Tongue (tissue), 1 donor: ENCODE measurements at regions not wholly inside any gene's neighbourhood (a gene's known extent, or its start where the extent isn't known, plus 50 kb on each side); places are given as distances from the start of the nearest gene placed in this dataset.

Experiments
- DNase-seq: peaks from one replicate; pipeline ENCODE4 v3.0.0-alpha.2; 2015

DNA sequence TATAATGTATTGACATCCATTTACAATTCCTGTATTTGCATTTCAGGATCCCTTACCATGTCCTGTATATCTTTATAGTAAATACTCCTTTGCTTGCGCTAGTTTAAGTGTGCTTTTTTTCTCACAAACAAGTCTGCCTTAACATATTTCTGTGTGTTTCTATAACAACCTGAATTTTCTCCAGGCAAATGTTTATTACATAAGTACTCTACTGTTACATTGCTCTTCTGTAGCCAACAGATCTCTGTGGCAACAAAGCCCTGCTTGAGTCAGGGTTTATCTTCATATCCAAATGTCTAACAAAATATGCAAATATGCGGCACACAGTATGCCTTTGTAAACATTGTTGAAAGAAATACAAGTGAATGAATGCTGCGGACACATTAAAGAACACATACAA, 625.5 kb downstream of the TLL1 start:
- peak; percentile 49 for DNase-seq

GRCh38 chr4:166499820-166500219, 626.8 kb downstream of the TLL1 start:
- no peak for DNase-seq

DNA sequence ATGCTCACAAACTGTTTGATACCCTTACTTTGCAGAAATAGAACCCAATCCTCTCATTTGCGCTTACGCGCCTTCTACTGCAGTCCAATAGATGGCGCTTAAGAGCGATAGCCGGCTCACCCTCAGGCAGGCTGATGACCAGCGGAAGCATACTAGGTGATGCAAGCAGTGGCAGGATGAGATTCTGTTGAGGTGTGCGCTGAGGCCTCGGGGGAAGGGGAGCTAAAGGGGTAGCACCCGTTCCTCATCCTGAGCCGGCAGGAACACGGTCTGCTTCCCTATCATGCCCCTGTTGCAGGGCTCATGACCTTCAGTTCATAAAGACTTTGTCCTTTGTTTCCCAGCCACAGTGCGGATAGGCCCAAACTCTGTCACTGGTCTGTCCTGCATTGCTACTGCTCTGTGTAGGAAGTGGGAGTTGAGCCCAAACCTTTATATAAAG, 628.9 kb downstream of the TLL1 start:
- DNase-seq: no peak

- DNase-seq: no peak
Measured at GRCh38 chr4:166502660-166503059, 629.6 kb downstream of the TLL1 start.

GRCh38 chr4:166506051-166506450, 633.0 kb downstream of the TLL1 start:
- no peak for DNase-seq

DNA sequence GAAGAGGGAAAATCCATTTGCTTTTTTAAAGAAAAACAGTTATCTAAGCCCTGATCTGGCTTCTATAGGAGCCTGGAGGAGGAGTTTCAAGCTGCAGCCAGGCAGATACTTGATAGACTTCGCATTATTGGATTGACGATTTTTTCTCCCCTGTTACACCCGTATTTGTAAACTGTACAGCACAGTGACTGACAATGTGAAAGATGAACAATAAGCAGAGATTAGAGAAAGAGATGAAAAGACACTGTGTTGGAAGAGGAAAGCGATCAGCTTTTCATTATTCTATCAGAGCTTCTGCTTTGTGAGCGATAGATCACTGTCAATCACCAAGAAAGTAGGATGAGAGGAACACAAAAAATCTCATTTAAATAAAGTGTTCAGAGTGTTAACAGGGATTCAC, 639.2 kb downstream of the TLL1 start:
- DNase-seq: no peak

DNA sequence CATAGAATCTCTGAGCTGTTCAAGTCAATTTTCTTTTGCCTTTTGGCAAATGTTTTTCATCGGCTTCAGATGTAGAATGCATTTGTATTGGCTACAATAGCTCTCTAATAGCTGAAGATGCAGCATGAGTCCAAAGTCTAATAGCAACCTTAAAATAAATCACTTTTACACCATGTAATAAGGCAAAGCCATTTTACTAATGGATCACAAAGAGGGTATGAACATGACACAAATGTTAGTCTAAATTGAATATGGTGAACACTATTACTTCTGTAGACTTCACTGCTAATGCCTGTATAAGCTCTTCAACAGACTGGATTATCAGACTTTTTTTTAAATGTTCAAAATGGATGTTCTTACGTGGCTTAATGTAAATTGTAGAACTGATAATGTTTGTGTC, 645.3 kb downstream of the TLL1 start:
- DNase-seq: no peak

DNA sequence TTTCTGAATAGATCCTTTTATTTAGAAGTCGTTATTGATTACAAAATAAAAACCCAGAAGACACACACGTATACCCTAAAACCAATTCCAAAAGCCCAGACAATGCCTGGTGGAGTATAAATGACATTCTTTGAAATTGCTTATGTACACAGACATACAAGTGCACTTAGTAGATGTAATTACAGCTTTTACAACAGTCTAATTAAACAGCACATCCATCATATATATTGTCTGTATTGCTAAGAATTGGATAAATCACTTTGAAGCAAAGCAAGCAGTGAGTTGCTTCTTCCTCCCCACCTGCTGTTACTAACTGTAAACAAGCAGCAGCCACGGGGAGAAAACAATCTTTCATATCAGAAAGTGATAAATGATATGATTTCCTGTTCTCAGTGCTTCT, 645.7 kb downstream of the TLL1 start:
- no peak for DNase-seq

- no peak for DNase-seq
Measured at GRCh38 chr4:166519774-166520173, 646.7 kb downstream of the TLL1 start.

GRCh38 chr4:166527500-166527899, 654.5 kb downstream of the TLL1 start:
- DNase-seq: no peak

GRCh38 chr4:166531703-166532102, 658.7 kb downstream of the TLL1 start:
- DNase-seq: no peak

DNA sequence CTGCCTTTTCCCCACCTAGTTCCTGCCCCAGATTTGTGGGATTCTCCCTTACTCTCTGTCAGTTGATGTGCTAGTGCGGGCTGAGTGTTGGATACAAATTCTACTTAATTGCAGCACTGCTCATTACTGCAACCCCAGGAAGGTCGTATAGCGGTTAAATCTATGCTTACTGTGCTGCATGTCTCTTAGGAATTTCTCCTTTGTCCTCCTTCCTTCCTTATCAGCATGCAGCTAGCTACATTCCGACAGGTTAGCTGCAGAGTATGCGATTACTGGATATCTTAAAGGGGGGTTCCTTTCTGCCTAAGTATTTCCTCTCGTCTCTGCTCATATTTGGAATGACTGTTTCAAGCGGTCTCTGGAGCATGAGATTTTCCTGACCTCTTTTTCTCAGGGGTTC, 662.8 kb downstream of the TLL1 start:
- no peak for DNase-seq

DNA sequence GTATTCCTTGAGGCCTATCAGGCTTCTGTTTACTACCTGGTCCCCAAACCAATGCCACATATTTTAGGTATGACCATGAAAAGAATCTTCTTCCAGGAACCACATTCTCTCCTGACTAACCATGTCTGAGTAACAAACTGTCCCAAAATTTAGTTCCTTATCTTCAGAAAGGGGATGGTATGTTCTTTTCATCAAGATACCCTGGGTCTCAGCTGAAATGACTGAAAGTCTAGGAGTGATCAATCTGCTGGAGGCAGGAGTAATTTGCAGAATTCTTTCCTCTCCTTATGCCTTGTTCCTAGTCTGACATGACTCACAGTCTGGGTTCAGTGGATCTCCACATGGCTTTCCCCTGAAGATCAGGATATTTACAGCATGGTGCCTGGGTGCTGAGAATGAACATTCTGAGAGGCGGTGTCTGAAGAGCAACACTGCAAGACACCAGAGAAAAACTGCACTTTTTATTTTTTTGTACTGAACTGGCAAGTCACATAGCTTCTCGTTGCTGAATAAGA, 665.5 kb downstream of the TLL1 start:
- no peak for DNase-seq

- DNase-seq: no peak
Measured at GRCh38 chr4:166546009-166546408, 673.0 kb downstream of the TLL1 start.

DNA sequence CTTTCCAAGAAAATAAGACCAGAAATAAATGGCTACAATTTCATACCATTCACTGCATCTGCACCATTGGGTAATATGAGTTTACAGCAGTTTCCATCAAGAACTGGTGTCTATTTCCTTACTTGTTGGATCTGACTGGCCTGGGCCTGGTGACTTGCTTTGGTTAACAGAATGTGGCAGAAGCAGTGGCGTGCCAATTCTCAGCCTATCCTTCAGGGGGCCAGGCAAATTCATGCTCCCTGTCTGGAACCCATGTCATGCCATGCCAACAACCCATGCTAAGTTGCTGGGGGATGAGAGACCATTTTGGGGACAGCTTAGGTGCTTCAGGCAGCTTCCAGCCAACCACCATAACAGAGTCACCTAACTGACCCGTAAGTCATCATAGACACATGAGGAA, 656.7 kb downstream of the SPOCK3 start:
- DNase-seq: no peak

- DNase-seq: no peak
Measured at GRCh38 chr4:166585491-166585890, 648.8 kb downstream of the SPOCK3 start.

DNA sequence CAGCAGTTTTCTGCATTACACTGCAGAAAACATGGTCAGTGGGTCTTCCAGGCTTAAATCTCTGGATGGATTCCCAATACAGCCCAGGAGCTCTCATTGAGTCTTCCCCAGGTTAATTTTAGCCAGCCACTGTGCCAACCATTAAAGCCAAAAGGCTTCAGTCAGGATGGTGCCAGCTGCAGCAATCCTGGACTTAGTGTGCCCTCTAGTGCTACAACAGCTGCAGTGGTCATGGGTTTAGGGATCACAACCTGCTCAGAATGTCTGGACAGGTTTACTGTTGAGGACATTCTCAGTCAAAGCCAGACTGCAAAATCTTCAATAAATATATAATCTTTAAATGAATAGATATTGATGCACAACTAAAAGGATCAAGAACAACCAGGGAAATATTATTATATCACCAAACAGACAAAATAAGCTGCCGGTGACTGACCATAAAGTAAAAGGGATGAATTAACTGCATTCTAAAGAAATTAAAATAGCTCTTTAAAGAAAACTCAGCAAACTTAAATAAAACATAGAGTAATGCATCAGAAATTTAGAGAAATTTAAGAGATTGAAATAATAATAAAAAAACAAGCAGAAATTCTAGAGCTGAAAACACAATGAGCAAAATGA, 639.9 kb downstream of the SPOCK3 start:
- DNase-seq: peak; percentile 14

DNA sequence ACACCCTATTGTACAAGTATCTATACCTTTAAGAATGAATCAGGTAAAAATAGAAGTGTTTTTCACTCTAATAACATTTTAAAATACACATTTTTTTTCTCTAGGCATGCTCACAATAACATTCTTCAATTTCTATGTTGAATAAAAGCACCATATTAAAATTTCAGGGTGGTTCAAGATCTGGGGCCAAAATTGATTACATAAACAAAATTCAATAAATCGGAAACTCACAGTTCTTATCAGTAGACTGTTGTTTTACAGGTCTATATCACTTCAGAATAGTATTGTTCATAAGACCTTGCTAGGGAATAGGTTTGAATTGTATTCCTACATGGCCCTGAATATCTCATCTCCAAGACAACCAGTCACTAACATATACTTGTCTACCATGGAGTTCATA, 634.0 kb downstream of the SPOCK3 start:
- DNase-seq: no peak

GRCh38 chr4:166602068-166602467, 632.2 kb downstream of the SPOCK3 start:
- DNase-seq: no peak

DNA sequence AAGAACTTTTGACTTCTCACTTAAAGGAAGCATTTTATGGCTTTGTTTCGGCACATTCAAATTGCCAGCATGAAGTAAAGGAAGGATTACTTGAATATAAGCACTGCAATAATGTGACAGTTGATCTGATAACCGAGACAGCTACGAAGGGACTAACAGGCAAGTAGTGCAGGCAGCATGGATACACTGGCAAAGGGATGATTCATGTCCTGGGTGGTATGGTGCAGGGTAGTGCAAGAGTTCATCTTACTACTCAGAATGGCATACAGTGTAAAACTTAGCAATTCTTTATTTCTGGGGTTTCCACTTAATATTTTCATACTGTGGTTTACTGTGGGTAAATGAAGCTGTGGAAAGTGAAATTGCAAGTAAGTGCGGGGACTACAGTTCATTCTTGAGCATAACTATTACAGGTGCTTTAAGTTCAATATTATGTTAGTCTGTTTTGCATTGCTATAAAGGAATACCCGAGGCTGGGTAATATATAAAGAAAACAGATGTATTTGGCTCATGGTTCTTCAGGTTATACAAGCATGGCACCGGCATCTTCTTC, 611.8 kb downstream of the SPOCK3 start:
- DNase-seq: no peak

DNA sequence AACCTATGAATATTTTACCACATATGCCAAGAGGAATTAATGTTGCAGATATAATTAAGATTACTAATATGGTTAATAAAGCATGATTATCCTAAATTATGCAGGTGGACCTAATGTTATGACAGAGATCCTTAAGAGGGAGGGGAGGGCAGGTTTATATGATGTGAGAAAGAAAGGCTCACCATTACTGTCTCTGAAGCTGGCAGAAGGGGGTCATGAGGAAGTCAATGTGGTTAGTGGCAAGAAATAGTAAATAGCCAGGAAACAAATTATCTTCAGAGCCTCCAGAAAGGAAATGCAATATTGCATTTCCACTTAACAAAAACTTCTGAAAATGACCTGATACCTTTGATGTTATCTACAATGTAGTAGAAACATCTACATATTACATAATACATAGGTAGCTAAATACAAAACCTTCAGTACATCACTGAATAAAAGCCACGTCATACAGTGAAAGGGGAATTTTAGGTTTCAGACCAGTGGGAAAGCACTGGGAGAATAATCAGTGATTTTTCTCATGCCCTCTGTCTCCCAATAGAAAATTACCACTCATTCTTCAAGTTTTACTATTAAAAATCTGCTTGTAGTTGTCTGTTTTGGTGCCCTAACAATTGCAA, 609.2 kb downstream of the SPOCK3 start:
- DNase-seq: no peak

DNA sequence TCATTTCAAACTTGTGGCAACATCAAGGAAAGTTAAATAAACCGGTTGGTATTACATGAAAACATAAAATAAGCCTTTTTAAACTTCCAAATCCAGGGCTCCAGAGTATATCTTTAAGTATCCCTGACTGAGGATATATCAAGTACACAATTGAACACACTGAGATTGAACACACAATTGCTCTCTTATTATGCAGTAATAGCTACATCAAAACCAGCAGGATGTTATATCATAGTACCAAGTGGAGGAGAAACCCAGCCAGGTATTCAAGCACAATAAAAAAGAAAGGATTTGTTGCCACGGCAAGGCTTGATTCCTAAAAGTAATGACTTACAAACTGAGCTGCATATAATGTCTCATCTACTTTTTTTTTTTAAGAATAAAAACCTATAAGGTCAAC, 605.8 kb downstream of the SPOCK3 start:
- DNase-seq: no peak

GRCh38 chr4:166635367-166635766, 598.9 kb downstream of the SPOCK3 start:
- no peak for DNase-seq

GRCh38 chr4:166637816-166638215, 596.5 kb downstream of the SPOCK3 start:
- DNase-seq: no peak
